Liver (tissue), 3 donors: ENCODE measurements at regions not wholly inside any gene's neighbourhood (a gene's known extent, or its start where the extent isn't known, plus 50 kb on each side); places are given as distances from the start of the nearest gene placed in this dataset.

ENCODE experiments used
- EGR1 ChIP-seq, 2 donors: IDR thresholded peaks; 2 replicates each; pipeline ENCODE4 v1.6.1; 2016 to 2018; ENCODE audit warnings: antibody characterized with exemption in 2 of 2, low read depth in 2 of 2
- GABPA ChIP-seq, 2 donors: IDR thresholded peaks in 1 of 2; conservative IDR thresholded peaks in 1 of 2; 2 replicates each; pipeline ENCODE4 v1.6.1; 2016; ENCODE audit warnings: antibody characterized with exemption in 2 of 2, mild to moderate bottlenecking in 1 of 2, moderate library complexity in 1 of 2
- RAD21 ChIP-seq, 2 donors: IDR thresholded peaks; 2 replicates each; pipeline ENCODE4 v1.6.1; 2016; ENCODE audit warnings: antibody characterized with exemption in 2 of 2, mild to moderate bottlenecking in 2 of 2
- RXRA ChIP-seq, 2 donors: IDR thresholded peaks; 2 replicates each; pipeline ENCODE4 v1.6.1; 2017 to 2018; ENCODE audit warnings: antibody characterized with exemption in 2 of 2, mild to moderate bottlenecking in 1 of 2
- SP1 ChIP-seq: IDR thresholded peaks from 2 replicates; pipeline ENCODE4 v1.6.1; 2018; ENCODE audit warnings: antibody characterized with exemption, mild to moderate bottlenecking
- TAF1 ChIP-seq: conservative IDR thresholded peaks from 2 replicates; pipeline ENCODE4 v1.6.1; 2016; ENCODE audit warnings: antibody characterized with exemption, mild to moderate bottlenecking
- YY1 ChIP-seq: IDR thresholded peaks from 2 replicates; pipeline ENCODE4 v1.6.1; 2016; ENCODE audit warnings: antibody characterized with exemption, mild to moderate bottlenecking
- TF ChIP-seq, protein P1 (sequence below): fragments of 150-350 bp; IDR thresholded peaks from 2 replicates; pipeline ENCODE4 v1.5.1; 2017; ENCODE audit warnings: improper control_type of control experiment, low read depth, low read length; ENCODE audit not compliant: missing input control
- TF ChIP-seq, protein P2 (sequence below): IDR thresholded peaks from 2 replicates; pipeline ENCODE4 v1.6.1; 2016; ENCODE audit warnings: antibody characterized with exemption
- TF ChIP-seq, protein P3 (sequence below): IDR thresholded peaks from 2 replicates; pipeline ENCODE4 v1.6.1; 2016; ENCODE audit warnings: antibody characterized with exemption
- TF ChIP-seq, protein P4 (sequence below): IDR thresholded peaks from 2 replicates; pipeline ENCODE4 v1.6.1; 2016; ENCODE audit warnings: antibody characterized with exemption, mild to moderate bottlenecking
- donor health status: healthy.
- donor health status: healthy.

DNA sequence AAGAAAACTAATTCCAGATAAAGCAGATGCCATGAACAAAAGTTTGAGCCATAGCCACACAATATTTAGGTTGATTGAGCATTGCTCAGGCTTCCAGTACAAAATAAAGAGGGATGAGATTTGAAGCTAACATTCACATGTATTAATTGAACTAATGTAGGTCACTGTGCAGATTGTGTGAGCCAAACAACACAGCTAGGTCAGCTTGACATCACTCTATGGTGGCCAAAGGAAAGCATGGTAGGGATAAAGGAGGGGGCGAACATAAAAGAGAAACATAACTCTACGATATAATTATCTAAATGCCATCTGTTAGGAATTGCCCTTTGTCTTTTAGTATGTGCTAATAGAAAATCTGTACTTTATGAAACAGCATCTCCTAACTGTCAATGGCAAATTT, 477.7 kb upstream of the SYT1 start:
- TF ChIP-seq RAD21 (IDR thresholded peaks at IDR 0.05) (no peak), YY1 (no peak), GABPA (IDR thresholded peaks at IDR 0.05 in 1 of 2, conservative IDR thresholded peaks at IDR 0.05 in 1 of 2) (no peak), EGR1 (IDR thresholded peaks at IDR 0.05; ENCODE audit: low read depth in 2 of 2) (no peak), TAF1 (no peak), RXRA (IDR thresholded peaks at IDR 0.05) (no peak), SP1 (no peak)
- TF ChIP-seq, protein P1, sequence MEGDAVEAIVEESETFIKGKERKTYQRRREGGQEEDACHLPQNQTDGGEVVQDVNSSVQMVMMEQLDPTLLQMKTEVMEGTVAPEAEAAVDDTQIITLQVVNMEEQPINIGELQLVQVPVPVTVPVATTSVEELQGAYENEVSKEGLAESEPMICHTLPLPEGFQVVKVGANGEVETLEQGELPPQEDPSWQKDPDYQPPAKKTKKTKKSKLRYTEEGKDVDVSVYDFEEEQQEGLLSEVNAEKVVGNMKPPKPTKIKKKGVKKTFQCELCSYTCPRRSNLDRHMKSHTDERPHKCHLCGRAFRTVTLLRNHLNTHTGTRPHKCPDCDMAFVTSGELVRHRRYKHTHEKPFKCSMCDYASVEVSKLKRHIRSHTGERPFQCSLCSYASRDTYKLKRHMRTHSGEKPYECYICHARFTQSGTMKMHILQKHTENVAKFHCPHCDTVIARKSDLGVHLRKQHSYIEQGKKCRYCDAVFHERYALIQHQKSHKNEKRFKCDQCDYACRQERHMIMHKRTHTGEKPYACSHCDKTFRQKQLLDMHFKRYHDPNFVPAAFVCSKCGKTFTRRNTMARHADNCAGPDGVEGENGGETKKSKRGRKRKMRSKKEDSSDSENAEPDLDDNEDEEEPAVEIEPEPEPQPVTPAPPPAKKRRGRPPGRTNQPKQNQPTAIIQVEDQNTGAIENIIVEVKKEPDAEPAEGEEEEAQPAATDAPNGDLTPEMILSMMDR, result no peak
- TF ChIP-seq, protein P2, sequence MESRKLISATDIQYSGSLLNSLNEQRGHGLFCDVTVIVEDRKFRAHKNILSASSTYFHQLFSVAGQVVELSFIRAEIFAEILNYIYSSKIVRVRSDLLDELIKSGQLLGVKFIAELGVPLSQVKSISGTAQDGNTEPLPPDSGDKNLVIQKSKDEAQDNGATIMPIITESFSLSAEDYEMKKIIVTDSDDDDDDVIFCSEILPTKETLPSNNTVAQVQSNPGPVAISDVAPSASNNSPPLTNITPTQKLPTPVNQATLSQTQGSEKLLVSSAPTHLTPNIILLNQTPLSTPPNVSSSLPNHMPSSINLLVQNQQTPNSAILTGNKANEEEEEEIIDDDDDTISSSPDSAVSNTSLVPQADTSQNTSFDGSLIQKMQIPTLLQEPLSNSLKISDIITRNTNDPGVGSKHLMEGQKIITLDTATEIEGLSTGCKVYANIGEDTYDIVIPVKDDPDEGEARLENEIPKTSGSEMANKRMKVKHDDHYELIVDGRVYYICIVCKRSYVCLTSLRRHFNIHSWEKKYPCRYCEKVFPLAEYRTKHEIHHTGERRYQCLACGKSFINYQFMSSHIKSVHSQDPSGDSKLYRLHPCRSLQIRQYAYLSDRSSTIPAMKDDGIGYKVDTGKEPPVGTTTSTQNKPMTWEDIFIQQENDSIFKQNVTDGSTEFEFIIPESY, result no peak
- TF ChIP-seq, protein P3, sequence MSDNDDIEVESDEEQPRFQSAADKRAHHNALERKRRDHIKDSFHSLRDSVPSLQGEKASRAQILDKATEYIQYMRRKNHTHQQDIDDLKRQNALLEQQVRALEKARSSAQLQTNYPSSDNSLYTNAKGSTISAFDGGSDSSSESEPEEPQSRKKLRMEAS, result no peak
- TF ChIP-seq, protein P4, sequence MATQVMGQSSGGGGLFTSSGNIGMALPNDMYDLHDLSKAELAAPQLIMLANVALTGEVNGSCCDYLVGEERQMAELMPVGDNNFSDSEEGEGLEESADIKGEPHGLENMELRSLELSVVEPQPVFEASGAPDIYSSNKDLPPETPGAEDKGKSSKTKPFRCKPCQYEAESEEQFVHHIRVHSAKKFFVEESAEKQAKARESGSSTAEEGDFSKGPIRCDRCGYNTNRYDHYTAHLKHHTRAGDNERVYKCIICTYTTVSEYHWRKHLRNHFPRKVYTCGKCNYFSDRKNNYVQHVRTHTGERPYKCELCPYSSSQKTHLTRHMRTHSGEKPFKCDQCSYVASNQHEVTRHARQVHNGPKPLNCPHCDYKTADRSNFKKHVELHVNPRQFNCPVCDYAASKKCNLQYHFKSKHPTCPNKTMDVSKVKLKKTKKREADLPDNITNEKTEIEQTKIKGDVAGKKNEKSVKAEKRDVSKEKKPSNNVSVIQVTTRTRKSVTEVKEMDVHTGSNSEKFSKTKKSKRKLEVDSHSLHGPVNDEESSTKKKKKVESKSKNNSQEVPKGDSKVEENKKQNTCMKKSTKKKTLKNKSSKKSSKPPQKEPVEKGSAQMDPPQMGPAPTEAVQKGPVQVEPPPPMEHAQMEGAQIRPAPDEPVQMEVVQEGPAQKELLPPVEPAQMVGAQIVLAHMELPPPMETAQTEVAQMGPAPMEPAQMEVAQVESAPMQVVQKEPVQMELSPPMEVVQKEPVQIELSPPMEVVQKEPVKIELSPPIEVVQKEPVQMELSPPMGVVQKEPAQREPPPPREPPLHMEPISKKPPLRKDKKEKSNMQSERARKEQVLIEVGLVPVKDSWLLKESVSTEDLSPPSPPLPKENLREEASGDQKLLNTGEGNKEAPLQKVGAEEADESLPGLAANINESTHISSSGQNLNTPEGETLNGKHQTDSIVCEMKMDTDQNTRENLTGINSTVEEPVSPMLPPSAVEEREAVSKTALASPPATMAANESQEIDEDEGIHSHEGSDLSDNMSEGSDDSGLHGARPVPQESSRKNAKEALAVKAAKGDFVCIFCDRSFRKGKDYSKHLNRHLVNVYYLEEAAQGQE, result no peak
